ENCODE measurements at regions not wholly inside any gene's neighbourhood (a gene's known extent, or its start where the extent isn't known, plus 50 kb on each side); places are given as distances from the start of the nearest gene placed in this dataset.

DNA sequence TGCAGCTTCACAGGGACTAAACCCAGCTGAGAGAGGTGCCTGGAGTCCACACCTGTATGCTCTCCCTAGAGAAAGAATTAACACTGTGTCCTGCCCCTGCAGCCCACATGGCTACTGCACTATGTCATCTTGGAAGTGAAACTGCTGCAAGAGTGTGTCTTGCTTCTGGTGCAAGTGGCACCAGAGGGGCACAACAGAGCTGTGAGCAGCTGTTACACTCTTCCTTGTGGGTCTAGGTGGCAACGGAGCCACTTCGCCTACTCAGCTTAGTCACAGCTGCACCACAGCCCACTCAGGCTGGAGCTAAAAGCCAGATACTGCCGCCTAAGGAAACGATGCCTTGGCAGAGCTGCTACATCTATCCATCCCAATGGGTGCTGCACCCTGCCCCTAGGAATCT, 391.4 kb downstream of the COL12A1 start:
- TF ChIP-seq, protein P1, sequence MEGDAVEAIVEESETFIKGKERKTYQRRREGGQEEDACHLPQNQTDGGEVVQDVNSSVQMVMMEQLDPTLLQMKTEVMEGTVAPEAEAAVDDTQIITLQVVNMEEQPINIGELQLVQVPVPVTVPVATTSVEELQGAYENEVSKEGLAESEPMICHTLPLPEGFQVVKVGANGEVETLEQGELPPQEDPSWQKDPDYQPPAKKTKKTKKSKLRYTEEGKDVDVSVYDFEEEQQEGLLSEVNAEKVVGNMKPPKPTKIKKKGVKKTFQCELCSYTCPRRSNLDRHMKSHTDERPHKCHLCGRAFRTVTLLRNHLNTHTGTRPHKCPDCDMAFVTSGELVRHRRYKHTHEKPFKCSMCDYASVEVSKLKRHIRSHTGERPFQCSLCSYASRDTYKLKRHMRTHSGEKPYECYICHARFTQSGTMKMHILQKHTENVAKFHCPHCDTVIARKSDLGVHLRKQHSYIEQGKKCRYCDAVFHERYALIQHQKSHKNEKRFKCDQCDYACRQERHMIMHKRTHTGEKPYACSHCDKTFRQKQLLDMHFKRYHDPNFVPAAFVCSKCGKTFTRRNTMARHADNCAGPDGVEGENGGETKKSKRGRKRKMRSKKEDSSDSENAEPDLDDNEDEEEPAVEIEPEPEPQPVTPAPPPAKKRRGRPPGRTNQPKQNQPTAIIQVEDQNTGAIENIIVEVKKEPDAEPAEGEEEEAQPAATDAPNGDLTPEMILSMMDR (conservative IDR thresholded peaks at IDR 0.05; ENCODE audit: low read depth in 2 of 2): no peak
- TF ChIP-seq EZH2 (IDR thresholded peaks at IDR 0.05; ENCODE audit: low read depth, unreplicated experiment): no peak
- no peak for TF ChIP-seq EZH2phosphoT487 (IDR thresholded peaks at IDR 0.05; ENCODE audit: unreplicated experiment)
- no peak for TF ChIP-seq POLR2AphosphoS5 (IDR thresholded peaks at IDR 0.05; ENCODE audit: low read depth)
- TF ChIP-seq, protein P2, sequence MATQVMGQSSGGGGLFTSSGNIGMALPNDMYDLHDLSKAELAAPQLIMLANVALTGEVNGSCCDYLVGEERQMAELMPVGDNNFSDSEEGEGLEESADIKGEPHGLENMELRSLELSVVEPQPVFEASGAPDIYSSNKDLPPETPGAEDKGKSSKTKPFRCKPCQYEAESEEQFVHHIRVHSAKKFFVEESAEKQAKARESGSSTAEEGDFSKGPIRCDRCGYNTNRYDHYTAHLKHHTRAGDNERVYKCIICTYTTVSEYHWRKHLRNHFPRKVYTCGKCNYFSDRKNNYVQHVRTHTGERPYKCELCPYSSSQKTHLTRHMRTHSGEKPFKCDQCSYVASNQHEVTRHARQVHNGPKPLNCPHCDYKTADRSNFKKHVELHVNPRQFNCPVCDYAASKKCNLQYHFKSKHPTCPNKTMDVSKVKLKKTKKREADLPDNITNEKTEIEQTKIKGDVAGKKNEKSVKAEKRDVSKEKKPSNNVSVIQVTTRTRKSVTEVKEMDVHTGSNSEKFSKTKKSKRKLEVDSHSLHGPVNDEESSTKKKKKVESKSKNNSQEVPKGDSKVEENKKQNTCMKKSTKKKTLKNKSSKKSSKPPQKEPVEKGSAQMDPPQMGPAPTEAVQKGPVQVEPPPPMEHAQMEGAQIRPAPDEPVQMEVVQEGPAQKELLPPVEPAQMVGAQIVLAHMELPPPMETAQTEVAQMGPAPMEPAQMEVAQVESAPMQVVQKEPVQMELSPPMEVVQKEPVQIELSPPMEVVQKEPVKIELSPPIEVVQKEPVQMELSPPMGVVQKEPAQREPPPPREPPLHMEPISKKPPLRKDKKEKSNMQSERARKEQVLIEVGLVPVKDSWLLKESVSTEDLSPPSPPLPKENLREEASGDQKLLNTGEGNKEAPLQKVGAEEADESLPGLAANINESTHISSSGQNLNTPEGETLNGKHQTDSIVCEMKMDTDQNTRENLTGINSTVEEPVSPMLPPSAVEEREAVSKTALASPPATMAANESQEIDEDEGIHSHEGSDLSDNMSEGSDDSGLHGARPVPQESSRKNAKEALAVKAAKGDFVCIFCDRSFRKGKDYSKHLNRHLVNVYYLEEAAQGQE (IDR thresholded peaks at IDR 0.05; ENCODE audit: unreplicated experiment): no peak

Data from GM23338 (cell line).